Gastroesophageal sphincter (tissue), 3 donors: ENCODE measurements at regions not wholly inside any gene's neighbourhood (a gene's known extent, or its start where the extent isn't known, plus 50 kb on each side); places are given as distances from the start of the nearest gene placed in this dataset.

Experiments
- CTCF ChIP-seq, 4 experiments: fragments of 200-600 bp in 2 of 4; fragments of 450-650 bp in 2 of 4; sonication (generic) in 1 of 4; IDR thresholded peaks; one replicate each; pipeline ENCODE4 v1.5.1; 2017 to 2019; ENCODE audit warnings: antibody characterized with exemption in 4 of 4, mild to moderate bottlenecking in 2 of 4, moderate library complexity in 2 of 4
- POLR2A ChIP-seq, 2 donors: fragments of 450-650 bp; IDR thresholded peaks; one replicate each; pipeline ENCODE4 v1.6.1; 2017; ENCODE audit warnings: antibody characterized with exemption in 2 of 2, mild to moderate bottlenecking in 2 of 2, moderate library complexity in 1 of 2
- POLR2AphosphoS5 ChIP-seq: sonication (generic); formaldehyde crosslinking; IDR thresholded peaks from one replicate; pipeline ENCODE4 v1.6.1; 2017; ENCODE audit warnings: antibody characterized with exemption

- TF ChIP-seq CTCF (IDR thresholded peaks at IDR 0.05) (no peak), POLR2AphosphoS5 (no peak), POLR2A (IDR thresholded peaks at IDR 0.05) (no peak)
These were observed 96.5 kb upstream of the CLDN14 start for GRCh38 chr21:36576441-36576840.
